IMR-90 (cell line): ENCODE measurements at regions not wholly inside any gene's neighbourhood (a gene's known extent, or its start where the extent isn't known, plus 50 kb on each side); places are given as distances from the start of the nearest gene placed in this dataset.

Experiments used
- ATAC-seq: fragments of 200-7000 bp; cut with Tn5 transposase; 2 replicates; pipeline ENCODE4 v1.9.1; 2020; ENCODE audit warnings: low read depth, mild to moderate bottlenecking, moderate library complexity
- BruUV-seq: library from RNA; stranded (reverse); fragments of 400-500 nt; replicated peaks from 2 replicates; lab custom pipeline; 2021; lab: Mats Ljungman, UMichigan
- CTCF ChIA-PET: fragments of 300-600 bp; formaldehyde crosslinking; extraction: SDS; loops from one replicate; lab custom pipeline; 2021; ENCODE audit warnings: antibody characterized with exemption; lab: Yijun Ruan, JAX
- POLR2A ChIA-PET: fragments of 300-600 bp; sonication (Branson Sonifier 250); formaldehyde crosslinking; loops from one replicate; lab custom pipeline; 2022; ENCODE audit warnings: antibody characterized with exemption; ENCODE audit not compliant: unreplicated experiment; lab: Charles Lee
- DNase-seq: peaks from one replicate; pipeline ENCODE4 v3.0.0; 2013
- H2AFZ ChIP-seq: replicated peaks from 2 replicates; pipeline ENCODE3; 2013; ENCODE audit warnings: low read length, mild to moderate bottlenecking; ENCODE audit not compliant: poor library complexity
- H2AK5ac ChIP-seq: 2 replicates; pipeline ENCODE4 v1.6.1; 2013; ENCODE audit warnings: low read depth, low read length, inconsistent platforms
- H2AK9ac ChIP-seq: replicated peaks from 2 replicates; pipeline ENCODE3; 2013; ENCODE audit warnings: mild to moderate bottlenecking, low read depth, low read length, moderate library complexity; ENCODE audit not compliant: poor library complexity
- H2BK120ac ChIP-seq: 2 replicates; pipeline ENCODE4 v1.6.1; 2013; ENCODE audit warnings: low read depth, low read length, inconsistent platforms
- H2BK15ac ChIP-seq: 3 replicates; pipeline ENCODE4 v1.6.1; 2013; ENCODE audit warnings: low read depth, low read length, inconsistent platforms
- H2BK20ac ChIP-seq: 2 replicates; pipeline ENCODE4 v1.6.1; 2013; ENCODE audit warnings: low read depth, mild to moderate bottlenecking, inconsistent platforms, low read length, moderate library complexity
- H2BK5ac ChIP-seq: 2 replicates; pipeline ENCODE4 v1.6.1; 2013; ENCODE audit warnings: mild to moderate bottlenecking, low read depth, low read length, inconsistent platforms; ENCODE audit not compliant: poor library complexity, severe bottlenecking
- H3K14ac ChIP-seq: replicated peaks from 2 replicates; pipeline ENCODE4 v1.6.1; 2013; ENCODE audit warnings: low read depth, low read length, inconsistent platforms
- H3K18ac ChIP-seq: 2 replicates; pipeline ENCODE4 v1.6.1; 2013; ENCODE audit warnings: low read depth, low read length, control low read depth
- H3K23ac ChIP-seq: 2 replicates; pipeline ENCODE4 v1.6.1; 2013; ENCODE audit warnings: low read depth, low read length, inconsistent platforms
- H3K27ac ChIP-seq: 2 replicates; pipeline ENCODE4 v1.5.1; 2013; ENCODE audit warnings: mild to moderate bottlenecking, control low read depth, low read length; ENCODE audit not compliant: insufficient read depth
- H3K27me3 ChIP-seq: 2 replicates; pipeline ENCODE4 v1.6.1; 2013; ENCODE audit warnings: low read length; ENCODE audit not compliant: control insufficient read depth, insufficient read depth
- H3K36me3 ChIP-seq: 2 replicates; pipeline ENCODE4 v1.6.1; 2013; ENCODE audit warnings: low read length, mixed read lengths; ENCODE audit not compliant: control insufficient read depth, insufficient read depth
- H3K4ac ChIP-seq: 2 replicates; pipeline ENCODE4 v1.6.1; 2013; ENCODE audit warnings: low read depth, low read length, inconsistent platforms
- H3K4me1 ChIP-seq: 2 replicates; pipeline ENCODE4 v1.6.1; 2013; ENCODE audit warnings: low read length, mixed read lengths; ENCODE audit not compliant: control insufficient read depth, insufficient read depth
- H3K4me2 ChIP-seq: 2 replicates; pipeline ENCODE4 v1.6.1; 2013; ENCODE audit warnings: low read depth, mild to moderate bottlenecking, control low read depth, low read length, moderate library complexity
- H3K4me3 ChIP-seq: 2 replicates; pipeline ENCODE4 v1.5.1; 2013; ENCODE audit warnings: low read depth, mild to moderate bottlenecking, control low read depth, low read length, moderate library complexity; ENCODE audit not compliant: insufficient read depth
- H3K56ac ChIP-seq: 2 replicates; pipeline ENCODE4 v1.6.1; 2013; ENCODE audit warnings: low read length, inconsistent platforms; ENCODE audit not compliant: insufficient read depth; ENCODE audit errors: extremely low read depth
- H3K79me1 ChIP-seq, 2 experiments: 2 replicates each; pipeline ENCODE4 v1.6.1; 2013; ENCODE audit warnings: low read length in 2 of 2, inconsistent platforms in 1 of 2, low read depth in 1 of 2
- H3K9ac ChIP-seq: 2 replicates; pipeline ENCODE4 v1.6.1; 2013; ENCODE audit warnings: low read depth, low read length, control low read depth
- H3K9me1 ChIP-seq: 2 replicates; pipeline ENCODE4 v1.6.1; 2013; ENCODE audit warnings: low read length, inconsistent platforms; ENCODE audit not compliant: insufficient read depth
- H3K9me3 ChIP-seq: 2 replicates; pipeline ENCODE4 v1.6.1; 2013; ENCODE audit warnings: low read length; ENCODE audit not compliant: control insufficient read depth, insufficient read depth
- H4K20me1 ChIP-seq: 2 replicates; pipeline ENCODE4 v1.6.1; 2013; ENCODE audit warnings: low read length, inconsistent platforms; ENCODE audit not compliant: insufficient read depth
- H4K5ac ChIP-seq: 2 replicates; pipeline ENCODE4 v1.6.1; 2013; ENCODE audit warnings: mild to moderate bottlenecking, low read depth, low read length, control low read depth
- H4K8ac ChIP-seq, 2 experiments: 2 replicates each; pipeline ENCODE4 v1.6.1; 2013; ENCODE audit warnings: low read depth in 2 of 2, low read length in 2 of 2, control low read depth in 1 of 2, inconsistent platforms in 1 of 2
- H4K91ac ChIP-seq: 2 replicates; pipeline ENCODE4 v1.6.1; 2013; ENCODE audit warnings: low read depth, low read length, inconsistent platforms; ENCODE audit not compliant: insufficient read depth
- CHD1 ChIP-seq: IDR thresholded peaks from 2 replicates; pipeline ENCODE4 v1.6.1; 2012; ENCODE audit warnings: low read depth, low read length, improper control_type of control experiment
- ELK1 ChIP-seq: fragments of 150-350 bp; IDR thresholded peaks from 2 replicates; pipeline ENCODE4 v1.6.1; 2016; ENCODE audit warnings: low read depth, mild to moderate bottlenecking, low read length, moderate library complexity, borderline replicate concordance
- FOS ChIP-seq: fragments of 150-350 bp; IDR thresholded peaks from 2 replicates; pipeline ENCODE4 v1.6.1; 2016; ENCODE audit warnings: low read depth, low read length
- MAFK ChIP-seq: IDR thresholded peaks from 2 replicates; pipeline ENCODE4 v1.6.1; 2012; ENCODE audit warnings: low read depth, low read length, improper control_type of control experiment
- MAZ ChIP-seq: IDR thresholded peaks from 2 replicates; pipeline ENCODE4 v1.6.1; 2012; ENCODE audit warnings: low read depth, mild to moderate bottlenecking, low read length, improper control_type of control experiment, moderate library complexity, borderline replicate concordance
- MXI1 ChIP-seq: IDR thresholded peaks from 2 replicates; pipeline ENCODE4 v1.6.1; 2012; ENCODE audit warnings: low read depth, mild to moderate bottlenecking, low read length, moderate library complexity, borderline replicate concordance
- NFE2L2 ChIP-seq: fragments of 150-350 bp; IDR thresholded peaks from 2 replicates; pipeline ENCODE4 v1.6.1; 2016; ENCODE audit warnings: low read depth, mild to moderate bottlenecking, low read length
- POLR2A ChIP-seq: IDR thresholded peaks from 2 replicates; pipeline ENCODE4 v1.6.1; 2012; ENCODE audit warnings: mild to moderate bottlenecking, low read depth, low read length
- RAD21 ChIP-seq: IDR thresholded peaks from 2 replicates; pipeline ENCODE4 v1.6.1; 2012; ENCODE audit warnings: low read length, improper control_type of control experiment
- RCOR1 ChIP-seq: IDR thresholded peaks from 2 replicates; pipeline ENCODE4 v1.6.1; 2012; ENCODE audit warnings: mild to moderate bottlenecking, low read length, improper control_type of control experiment; ENCODE audit not compliant: insufficient replicate concordance
- RFX5 ChIP-seq: IDR thresholded peaks from 2 replicates; pipeline ENCODE4 v1.8.0; 2012; ENCODE audit warnings: low read depth, mild to moderate bottlenecking, low read length, moderate library complexity
- SMC3 ChIP-seq: fragments of 150-350 bp; IDR thresholded peaks from 2 replicates; pipeline ENCODE4 v1.6.1; 2016; ENCODE audit warnings: low read depth, mild to moderate bottlenecking, antibody characterized with exemption, low read length, moderate library complexity
- WGBS, 2 experiments: methylation state at CpG; one replicate each; pipeline versions ENCODE4 v1.1.5 to v1.1.7; 2013; ENCODE audit warnings: missing lambda C conversion rate in 2 of 2; ENCODE audit not compliant: insufficient read length in 1 of 2; ENCODE audit errors: extremely low coverage in 2 of 2; 5-methylcytosine and 5-hydroxymethylcytosine counted together
- dilution Hi-C: fragments of 300-500 bp; cut with HindIII; formaldehyde crosslinking; loops from one replicate; pipeline ENCODE4 v1.14.3; 2018; ENCODE audit warnings: low sequenced_read_pairs; ENCODE audit not compliant: unreplicated experiment
- in situ Hi-C: fragments of 300-500 bp; cut with MboI; formaldehyde crosslinking; loops from 3 replicates; pipeline ENCODE4 v1.14.3; 2019; ENCODE audit warnings: low sequenced_read_pairs, inconsistent platforms, mixed read lengths
- intact Hi-C: fragments of 100-400 bp; cut with micrococcal nuclease; formaldehyde crosslinking; loops from 2 replicates; pipeline ENCODE4 v1.10.0; 2022
- TF ChIP-seq, protein P1 (sequence below): fragments of 150-350 bp; IDR thresholded peaks from 2 replicates; pipeline ENCODE4 v1.6.1; 2017; ENCODE audit warnings: mild to moderate bottlenecking, antibody characterized with exemption, low read length, low read depth
- TF ChIP-seq, protein P2 (sequence below): conservative IDR thresholded peaks from 2 replicates; pipeline ENCODE4 v1.5.1; 2012; ENCODE audit warnings: mild to moderate bottlenecking, low read depth, low read length, improper control_type of control experiment

DNA sequence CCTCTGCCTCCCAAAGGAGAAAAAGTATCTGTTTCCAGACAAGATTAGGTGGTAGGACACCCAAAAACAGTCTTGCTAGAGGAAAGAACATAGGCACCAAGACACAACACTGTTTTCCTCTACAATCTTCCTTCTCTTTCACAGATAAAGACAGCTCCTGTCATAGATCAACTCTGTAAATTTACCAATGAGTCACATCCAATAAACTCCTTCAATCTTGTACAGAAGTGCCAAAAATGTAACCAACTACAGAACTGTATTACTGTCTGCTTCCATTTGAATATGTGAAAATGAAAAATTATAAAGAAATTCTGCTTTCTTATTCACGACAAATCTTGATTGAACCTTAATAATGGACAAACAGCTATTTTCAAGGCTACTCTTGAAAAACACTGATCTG lies 286.9 kb downstream of the PLK2 start:
- peaks cover 2% of the 10 kb centered on the region; the same call in 1 of the 2 replicates for H3K9me1 ChIP-seq
- H3K14ac ChIP-seq: no peak overlapping the region
- no peak overlapping the region for H3K9ac ChIP-seq
- no peak overlapping the region for H3K4ac ChIP-seq
- H3K27ac ChIP-seq: no peak overlapping the region
- no peaks in the 10 kb centered on the region for H3K27me3 ChIP-seq
- WGBS, 2 experiments: no CpG with 5 or more reads among the region's 1 CpG
- no peaks in the 10 kb centered on the region for H3K79me1 ChIP-seq
- DNase-seq (no peak), ATAC-seq (no peak)
- no peak overlapping the region for H3K23ac ChIP-seq
- H2BK20ac ChIP-seq: no peak overlapping the region
- no peak overlapping the region for H3K4me2 ChIP-seq
- CTCF ChIA-PET: interaction anchor here (1.1 kb wide), 1 partner anchor 9 kb away, joined by 3 read pairs; no protein-coding TSS in a partner anchor
- TF ChIP-seq MAZ (no peak), POLR2A (no peak), MAFK (no peak), SMC3 (no peak), RCOR1 (no peak), RFX5 (no peak), RAD21 (no peak), ELK1 (no peak), NFE2L2 (no peak), CHD1 (no peak), FOS (no peak), MXI1 (no peak)
- TF ChIP-seq, protein P1, sequence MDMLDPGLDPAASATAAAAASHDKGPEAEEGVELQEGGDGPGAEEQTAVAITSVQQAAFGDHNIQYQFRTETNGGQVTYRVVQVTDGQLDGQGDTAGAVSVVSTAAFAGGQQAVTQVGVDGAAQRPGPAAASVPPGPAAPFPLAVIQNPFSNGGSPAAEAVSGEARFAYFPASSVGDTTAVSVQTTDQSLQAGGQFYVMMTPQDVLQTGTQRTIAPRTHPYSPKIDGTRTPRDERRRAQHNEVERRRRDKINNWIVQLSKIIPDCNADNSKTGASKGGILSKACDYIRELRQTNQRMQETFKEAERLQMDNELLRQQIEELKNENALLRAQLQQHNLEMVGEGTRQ: no peak
- TF ChIP-seq, protein P2, sequence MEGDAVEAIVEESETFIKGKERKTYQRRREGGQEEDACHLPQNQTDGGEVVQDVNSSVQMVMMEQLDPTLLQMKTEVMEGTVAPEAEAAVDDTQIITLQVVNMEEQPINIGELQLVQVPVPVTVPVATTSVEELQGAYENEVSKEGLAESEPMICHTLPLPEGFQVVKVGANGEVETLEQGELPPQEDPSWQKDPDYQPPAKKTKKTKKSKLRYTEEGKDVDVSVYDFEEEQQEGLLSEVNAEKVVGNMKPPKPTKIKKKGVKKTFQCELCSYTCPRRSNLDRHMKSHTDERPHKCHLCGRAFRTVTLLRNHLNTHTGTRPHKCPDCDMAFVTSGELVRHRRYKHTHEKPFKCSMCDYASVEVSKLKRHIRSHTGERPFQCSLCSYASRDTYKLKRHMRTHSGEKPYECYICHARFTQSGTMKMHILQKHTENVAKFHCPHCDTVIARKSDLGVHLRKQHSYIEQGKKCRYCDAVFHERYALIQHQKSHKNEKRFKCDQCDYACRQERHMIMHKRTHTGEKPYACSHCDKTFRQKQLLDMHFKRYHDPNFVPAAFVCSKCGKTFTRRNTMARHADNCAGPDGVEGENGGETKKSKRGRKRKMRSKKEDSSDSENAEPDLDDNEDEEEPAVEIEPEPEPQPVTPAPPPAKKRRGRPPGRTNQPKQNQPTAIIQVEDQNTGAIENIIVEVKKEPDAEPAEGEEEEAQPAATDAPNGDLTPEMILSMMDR: no peak
- H4K20me1 ChIP-seq: no peaks in the 10 kb centered on the region
- no peak overlapping the region for H2AK9ac ChIP-seq
- no peak overlapping the region for H2AFZ ChIP-seq
- intact Hi-C loops (no loop called here), dilution Hi-C loops (no loop called here), in situ Hi-C loops (loop anchor here (25.0 kb wide), 1 partner anchor 886 kb away; no protein-coding TSS in a partner anchor)
- H3K36me3 ChIP-seq: no peaks in the 10 kb centered on the region
- POLR2A ChIA-PET: no interaction called here
- H2BK5ac ChIP-seq: no peak overlapping the region
- no peak overlapping the region for H3K56ac ChIP-seq
- H4K91ac ChIP-seq: no peak overlapping the region
- H2BK120ac ChIP-seq: no peak overlapping the region
- H4K5ac ChIP-seq: no peak overlapping the region
- no peaks in the 10 kb centered on the region for H3K9me3 ChIP-seq
- no peaks in the 10 kb centered on the region for H3K4me1 ChIP-seq
- no peak overlapping the region for H2BK15ac ChIP-seq
- no TSS peak for BruUV-seq
- no peak overlapping the region for H3K4me3 ChIP-seq
- no peak overlapping the region for H2AK5ac ChIP-seq
- no peak overlapping the region for H3K18ac ChIP-seq
- no peak overlapping the region for H4K8ac ChIP-seq
